VCaP (cell line): ENCODE measurements at regions not wholly inside any gene's neighbourhood (a gene's known extent, or its start where the extent isn't known, plus 50 kb on each side); places are given as distances from the start of the nearest gene placed in this dataset.

Experiments used
- H3K27ac ChIP-seq: fragments of 450-650 bp; 2 replicates; pipeline ENCODE4 v1.5.1; 2017
- TF ChIP-seq, protein P1 (sequence below): fragments of 450-650 bp; conservative IDR thresholded peaks from 2 replicates; pipeline ENCODE4 v1.5.1; 2017; ENCODE audit warnings: mild to moderate bottlenecking, moderate library complexity

- TF ChIP-seq, protein P1, sequence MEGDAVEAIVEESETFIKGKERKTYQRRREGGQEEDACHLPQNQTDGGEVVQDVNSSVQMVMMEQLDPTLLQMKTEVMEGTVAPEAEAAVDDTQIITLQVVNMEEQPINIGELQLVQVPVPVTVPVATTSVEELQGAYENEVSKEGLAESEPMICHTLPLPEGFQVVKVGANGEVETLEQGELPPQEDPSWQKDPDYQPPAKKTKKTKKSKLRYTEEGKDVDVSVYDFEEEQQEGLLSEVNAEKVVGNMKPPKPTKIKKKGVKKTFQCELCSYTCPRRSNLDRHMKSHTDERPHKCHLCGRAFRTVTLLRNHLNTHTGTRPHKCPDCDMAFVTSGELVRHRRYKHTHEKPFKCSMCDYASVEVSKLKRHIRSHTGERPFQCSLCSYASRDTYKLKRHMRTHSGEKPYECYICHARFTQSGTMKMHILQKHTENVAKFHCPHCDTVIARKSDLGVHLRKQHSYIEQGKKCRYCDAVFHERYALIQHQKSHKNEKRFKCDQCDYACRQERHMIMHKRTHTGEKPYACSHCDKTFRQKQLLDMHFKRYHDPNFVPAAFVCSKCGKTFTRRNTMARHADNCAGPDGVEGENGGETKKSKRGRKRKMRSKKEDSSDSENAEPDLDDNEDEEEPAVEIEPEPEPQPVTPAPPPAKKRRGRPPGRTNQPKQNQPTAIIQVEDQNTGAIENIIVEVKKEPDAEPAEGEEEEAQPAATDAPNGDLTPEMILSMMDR = no peak
- no peak overlapping the region for H3K27ac ChIP-seq
Measured at GRCh38 chr13:93146584-93147297, 79.9 kb upstream of the GPC6 start.

GRCh38 chr13:93147298-93147645 is 79.3 kb upstream of the GPC6 start:
- no peak overlapping the region for H3K27ac ChIP-seq
- TF ChIP-seq, protein P1 = no peak

DNA sequence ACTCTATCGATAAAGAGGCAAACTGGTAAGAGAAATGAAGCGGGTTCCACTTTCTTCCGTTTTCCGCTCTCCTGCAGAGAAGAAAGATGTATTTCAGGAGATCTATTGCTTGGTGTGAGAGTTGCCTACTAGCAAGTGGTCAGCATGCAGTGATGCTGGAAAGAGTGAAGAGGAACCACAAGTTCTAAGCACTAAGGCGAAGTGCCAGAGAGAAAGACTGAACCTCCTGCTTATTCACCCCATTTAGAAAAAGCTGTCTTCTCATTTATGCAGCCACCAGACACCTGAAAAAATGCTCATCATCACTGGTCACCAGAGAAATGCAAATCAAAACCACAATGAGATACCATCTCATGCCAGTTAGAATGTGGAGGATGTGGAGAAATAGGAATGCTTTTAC is 78.7 kb upstream of the GPC6 start:
- TF ChIP-seq, protein P1 = no peak
- H3K27ac ChIP-seq = no peak overlapping the region

GRCh38 chr13:93151277-93151676 is 75.3 kb upstream of the GPC6 start:
- no peak overlapping the region for H3K27ac ChIP-seq
- TF ChIP-seq, protein P1 = no peak

- TF ChIP-seq, protein P1 = no peak
- H3K27ac ChIP-seq = no peak overlapping the region
Measured at GRCh38 chr13:93158565-93158964, 68.0 kb upstream of the GPC6 start.

- no peak overlapping the region for H3K27ac ChIP-seq
- TF ChIP-seq, protein P1 = no peak
Measured at GRCh38 chr13:93169980-93170379, 56.6 kb upstream of the GPC6 start.

GRCh38 chr13:93172109-93172508 is 54.5 kb upstream of the GPC6 start:
- no peak overlapping the region for H3K27ac ChIP-seq
- TF ChIP-seq, protein P1 = no peak
